NCI-H146 treated with DMSO at 0.1 percent for 48 hours (cell line): ENCODE measurements at regions not wholly inside any gene's neighbourhood (a gene's known extent, or its start where the extent isn't known, plus 50 kb on each side); places are given as distances from the start of the nearest gene placed in this dataset.
"Not testable (repeated sequence)": the region's sequence is repeated elsewhere in the genome, so short reads cannot be mapped to it uniquely, and the experiment has no call there.

Experiments used
- DNase-seq: peaks from one replicate; lab custom pipeline; 2025; ENCODE audit not compliant: unreplicated experiment; lab: John Stamatoyannopoulos, UW

DNA sequence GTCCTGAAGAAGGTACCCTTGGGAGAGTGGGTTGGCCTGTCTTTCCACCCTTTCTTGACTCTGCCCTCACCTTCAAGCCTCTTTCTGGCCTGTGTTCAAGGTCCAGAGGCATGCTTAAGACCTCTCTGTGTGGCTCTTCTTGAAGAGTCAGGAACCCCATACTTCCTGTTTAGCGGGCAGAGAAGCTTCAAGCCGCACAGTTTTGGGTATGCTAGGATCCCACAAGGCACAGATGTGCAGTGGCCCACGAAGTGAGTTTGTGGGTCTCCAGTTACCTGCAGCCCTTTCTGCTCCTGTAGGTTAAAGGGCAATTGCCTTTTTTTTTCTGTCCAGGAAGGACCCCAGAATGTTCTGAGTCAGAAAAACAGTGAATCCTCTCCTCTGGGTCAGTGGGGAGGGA lies 87.4 kb upstream of the FCGR1A start:
- DNase-seq: not testable (repeated sequence)

DNA sequence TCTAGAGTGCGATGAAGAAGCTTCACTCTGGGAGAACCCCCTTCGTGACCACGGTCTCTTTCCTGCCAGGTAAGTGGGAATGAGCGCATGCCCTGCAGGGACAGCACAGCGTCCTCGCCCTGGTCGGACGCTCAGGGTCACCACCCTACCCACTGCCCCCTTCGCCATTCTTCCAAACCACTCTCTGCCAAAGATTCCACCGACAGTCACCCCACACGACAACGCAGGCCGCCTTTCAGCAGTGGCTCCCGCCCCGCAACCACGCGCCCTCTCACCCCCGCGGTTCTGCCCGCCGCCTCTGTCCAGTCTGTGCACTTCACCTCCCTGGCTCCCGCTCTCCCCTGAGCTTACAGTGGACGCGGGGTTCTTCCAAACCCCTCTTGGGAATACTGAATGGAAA lies 82.3 kb upstream of the FCGR1A start:
- not testable (repeated sequence) for DNase-seq

DNA sequence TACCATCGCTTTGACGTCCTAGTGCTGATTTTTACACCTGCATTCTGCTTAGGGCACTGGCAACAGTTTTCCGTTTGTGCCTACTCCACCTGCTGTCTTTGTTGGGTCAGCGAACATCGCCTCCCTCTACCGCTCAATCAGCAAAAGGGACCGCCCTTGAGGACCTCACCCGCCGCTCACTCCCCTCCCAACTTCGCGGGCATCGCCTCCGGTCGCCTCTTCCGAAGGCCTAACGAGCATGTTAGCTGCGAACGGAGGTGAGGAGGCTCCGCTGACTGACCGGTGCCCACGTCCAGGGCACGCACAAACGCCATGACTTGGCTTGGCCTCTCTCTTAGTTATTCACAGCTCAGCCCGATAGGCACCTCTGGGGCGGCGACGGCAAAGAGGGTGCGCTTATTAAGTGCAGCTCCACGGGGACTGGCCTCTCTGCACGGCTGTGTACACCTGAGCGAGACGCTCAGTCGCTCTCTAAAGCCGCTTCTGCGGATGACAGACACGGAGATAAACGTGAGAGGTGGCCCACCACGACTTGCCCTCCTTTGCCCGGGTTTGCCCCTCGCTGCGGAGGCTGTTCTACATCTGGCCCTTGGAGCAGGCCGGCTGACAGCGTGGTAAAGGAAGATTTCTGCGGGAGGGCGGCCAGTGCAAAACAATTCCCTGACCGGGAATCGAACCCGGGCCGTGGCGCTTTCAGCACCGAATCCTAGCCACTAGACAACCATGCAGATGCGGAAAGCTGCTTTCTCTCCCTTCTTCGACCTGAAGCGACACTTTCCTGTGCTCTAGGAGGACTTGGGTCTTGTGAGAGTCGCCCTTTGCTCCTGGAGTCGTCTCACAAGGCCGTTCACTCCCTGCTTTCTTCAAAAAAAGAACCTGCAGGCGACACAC lies 81.6 kb upstream of the FCGR1A start:
- DNase-seq: not testable (repeated sequence)

GRCh38 chr1:149708192-149708853 lies 74.2 kb upstream of the FCGR1A start:
- DNase-seq: not testable (repeated sequence)

- DNase-seq: not testable (repeated sequence)
Measured at GRCh38 chr1:149711651-149712050, 70.8 kb upstream of the FCGR1A start.

- not testable (repeated sequence) for DNase-seq
Measured at GRCh38 chr1:149712154-149712927, 70.2 kb upstream of the FCGR1A start.

GRCh38 chr1:149713513-149713912 lies 69.0 kb upstream of the FCGR1A start:
- DNase-seq: not testable (repeated sequence)

- not testable (repeated sequence) for DNase-seq
Measured at GRCh38 chr1:149713952-149714351, 68.5 kb upstream of the FCGR1A start.

DNA sequence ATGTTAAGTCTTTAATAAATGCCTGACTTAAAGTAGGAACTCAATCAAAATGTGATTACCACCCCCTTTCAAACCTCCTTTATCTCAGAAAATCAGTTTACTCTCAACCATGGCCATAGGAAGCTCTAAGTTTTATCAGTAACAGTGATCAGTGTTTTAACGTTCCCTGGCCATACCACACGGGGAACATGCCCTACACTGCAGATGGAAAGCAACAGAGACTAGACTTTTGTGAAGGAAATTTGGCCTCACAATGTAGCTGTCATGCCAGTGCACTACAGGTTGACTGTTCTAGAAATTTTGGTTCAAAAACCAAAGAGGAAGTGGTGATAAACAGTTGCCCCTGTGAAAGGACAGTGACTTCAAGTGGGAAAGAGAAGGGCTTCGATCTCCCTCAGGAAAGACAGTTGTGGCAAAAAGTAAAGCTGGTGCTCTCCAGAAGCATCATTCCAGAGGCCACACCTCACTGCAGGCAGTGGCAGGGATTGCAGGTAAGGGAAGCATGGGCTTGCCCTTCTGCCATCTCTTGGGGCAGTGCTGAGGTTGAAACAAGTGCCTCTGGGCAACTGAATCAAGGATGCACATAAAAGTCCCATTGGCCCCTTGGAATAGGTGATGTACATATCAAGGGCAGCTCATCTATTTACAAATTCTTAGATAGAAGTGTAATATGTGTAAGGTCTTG lies 57.7 kb upstream of the FCGR1A start:
- not testable (repeated sequence) for DNase-seq

- DNase-seq: not testable (repeated sequence)
Measured at GRCh38 chr1:149726688-149727087, 55.8 kb upstream of the FCGR1A start.

DNA sequence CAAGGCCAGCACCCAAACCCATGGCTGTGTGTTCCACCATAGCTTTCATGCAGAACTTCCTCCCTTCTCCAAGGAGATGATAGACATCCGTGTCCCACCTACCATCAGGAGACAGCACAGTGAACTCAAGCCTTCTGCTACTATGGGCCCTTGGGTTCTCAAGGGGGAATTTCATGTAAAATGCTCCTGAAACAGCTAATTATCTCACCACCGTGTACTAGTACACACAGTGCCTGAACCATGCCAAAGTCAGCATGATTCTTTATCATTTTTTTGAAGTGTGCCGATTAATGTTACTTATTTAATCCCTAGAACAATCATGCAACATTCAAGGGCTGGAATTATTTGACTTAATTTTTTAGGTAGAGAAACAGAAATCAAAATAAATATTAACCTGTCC lies 53.9 kb upstream of the FCGR1A start:
- DNase-seq: not testable (repeated sequence)
